ENCODE measurements at regions not wholly inside any gene's neighbourhood (a gene's known extent, or its start where the extent isn't known, plus 50 kb on each side); places are given as distances from the start of the nearest gene placed in this dataset.

- no peaks in the 10 kb centered on the region for H3K36me3 Mint-ChIP-seq
- no peak overlapping the region for H3K4me3 Mint-ChIP-seq
- no peaks in the 10 kb centered on the region for H3K4me1 ChIP-seq (ENCODE audit: control insufficient read depth in 1 of 2, insufficient read depth in 2 of 2, low read length in 2 of 2)
- no peaks in the 10 kb centered on the region for H4K20me1 ChIP-seq (ENCODE audit: insufficient read depth, low read length)
- H3K4me2 ChIP-seq (replicated peaks; ENCODE audit: extremely low read depth, low read length, poor library complexity, severe bottlenecking): no peak overlapping the region
- no peak overlapping the region for H3K4me3 ChIP-seq (replicated peaks in 1 of 3; ENCODE audit: low read depth in 2 of 3, low read length in 3 of 3)
- H2AFZ ChIP-seq (ENCODE audit: insufficient read depth, low read depth, low read length, poor library complexity, severe bottlenecking): no peak overlapping the region
- DNase-seq: no peak
- H3K27ac Mint-ChIP-seq: no peak overlapping the region
- no peak overlapping the region for H3K27ac ChIP-seq (ENCODE audit: low read depth in 1 of 2, low read length in 2 of 2)
- no peaks in the 10 kb centered on the region for H3K27me3 ChIP-seq (ENCODE audit: control insufficient read depth in 2 of 2, insufficient read depth in 2 of 2, low read length in 2 of 2)
- intact Hi-C loops (cut with micrococcal nuclease): no loop called here
- H3K9me3 ChIP-seq (replicated peaks in 1 of 2; ENCODE audit: control insufficient read depth in 1 of 2, insufficient read depth in 1 of 2, low read length in 2 of 2): peaks cover 6 to 15% of the 10 kb centered on the region in 2 donors
- no CpG with 5 or more reads among the region's 4 CpGs for WGBS (ENCODE audit: insufficient coverage)
- H3K4me1 Mint-ChIP-seq: no peaks in the 10 kb centered on the region
- no peak for TF ChIP-seq CTCF (IDR thresholded peaks at IDR 0.05)
- no peaks in the 10 kb centered on the region for H3K27me3 Mint-ChIP-seq (ENCODE audit: low read depth in 3 of 3)
- no peaks in the 10 kb centered on the region for H3K36me3 ChIP-seq (replicated peaks in 1 of 2; ENCODE audit: control insufficient read depth in 1 of 2, insufficient read depth in 2 of 2, low read length in 2 of 2)
- peaks cover 3 to 11% (median 7%) of the 10 kb centered on the region in 7 donors for H3K9me3 Mint-ChIP-seq
- no peak overlapping the region for H3K9ac ChIP-seq (ENCODE audit: insufficient read depth, low read length, poor library complexity, severe bottlenecking)
- H3K79me2 ChIP-seq (ENCODE audit: insufficient read depth, low read length): no peaks in the 10 kb centered on the region
Measured at GRCh38 chr3:29090912-29091597, 189.8 kb upstream of the RBMS3 start.

GRCh38 chr3:29091599-29092189, 189.2 kb upstream of the RBMS3 start:
- Mint-ChIP-seq H3K9me3 (peaks cover 3 to 11% (median 4%) of the 10 kb centered on the region in 7 donors), H3K4me3 (no peak overlapping the region), H3K4me1 (no peaks in the 10 kb centered on the region), H3K27me3 (ENCODE audit: low read depth in 3 of 3) (no peaks in the 10 kb centered on the region), H3K27ac (no peak overlapping the region), H3K36me3 (no peaks in the 10 kb centered on the region)
- Histone ChIP-seq H3K27ac (ENCODE audit: low read depth in 1 of 2, low read length in 2 of 2) (no peak overlapping the region), H3K79me2 (ENCODE audit: insufficient read depth, low read length) (no peaks in the 10 kb centered on the region), H3K4me3 (replicated peaks in 1 of 3; ENCODE audit: low read depth in 2 of 3, low read length in 3 of 3) (no peak overlapping the region), H4K20me1 (ENCODE audit: insufficient read depth, low read length) (no peaks in the 10 kb centered on the region), H3K4me1 (ENCODE audit: control insufficient read depth in 1 of 2, insufficient read depth in 2 of 2, low read length in 2 of 2) (no peaks in the 10 kb centered on the region), H3K4me2 (replicated peaks; ENCODE audit: extremely low read depth, low read length, poor library complexity, severe bottlenecking) (no peak overlapping the region), H3K9ac (ENCODE audit: insufficient read depth, low read length, poor library complexity, severe bottlenecking) (no peak overlapping the region), H2AFZ (ENCODE audit: insufficient read depth, low read depth, low read length, poor library complexity, severe bottlenecking) (no peak overlapping the region), H3K36me3 (replicated peaks in 1 of 2; ENCODE audit: control insufficient read depth in 1 of 2, insufficient read depth in 2 of 2, low read length in 2 of 2) (no peaks in the 10 kb centered on the region), H3K27me3 (ENCODE audit: control insufficient read depth in 2 of 2, insufficient read depth in 2 of 2, low read length in 2 of 2) (no peaks in the 10 kb centered on the region), H3K9me3 (replicated peaks in 1 of 2; ENCODE audit: control insufficient read depth in 1 of 2, insufficient read depth in 1 of 2, low read length in 2 of 2) (peaks cover 6 to 15% of the 10 kb centered on the region in 2 donors)
- intact Hi-C loops (cut with micrococcal nuclease): no loop called here
- no peak for TF ChIP-seq CTCF (IDR thresholded peaks at IDR 0.05)
- WGBS (ENCODE audit: insufficient coverage): 33% methylated on average over 2 of the region's 2 CpGs
- no peak for DNase-seq

All from CD14-positive monocyte (primary cell).